Spinal cord (tissue), 9 donors: ENCODE measurements at regions not wholly inside any gene's neighbourhood (a gene's known extent, or its start where the extent isn't known, plus 50 kb on each side); places are given as distances from the start of the nearest gene placed in this dataset.

Experiments
- DNase-seq, 6 donors: peaks; one replicate each; pipeline versions ENCODE4 v3.0.0 to v3.0.0-alpha.2; 2013 to 2015; ENCODE audit warnings: low spot score in 6 of 6, low read depth in 4 of 6
- H3K27ac ChIP-seq: one replicate; pipeline ENCODE4 v1.5.1; 2013; ENCODE audit warnings: low read depth, low read length, control low read depth
- H3K27me3 ChIP-seq: one replicate; pipeline ENCODE4 v1.6.1; 2013; ENCODE audit warnings: low read length; ENCODE audit not compliant: control insufficient read depth, insufficient read depth
- H3K36me3 ChIP-seq: one replicate; pipeline ENCODE4 v1.6.1; 2013; ENCODE audit warnings: low read length; ENCODE audit not compliant: control insufficient read depth, insufficient read depth
- H3K4me1 ChIP-seq: one replicate; pipeline ENCODE4 v1.6.1; 2013; ENCODE audit warnings: low read length; ENCODE audit not compliant: control insufficient read depth, insufficient read depth
- H3K4me3 ChIP-seq: one replicate; pipeline ENCODE4 v1.5.1; 2013; ENCODE audit warnings: low read depth, low read length, control low read depth
- H3K9me3 ChIP-seq: one replicate; pipeline ENCODE4 v1.6.1; 2013; ENCODE audit warnings: low read length; ENCODE audit not compliant: control insufficient read depth, insufficient read depth
- WGBS: methylation state at CpG from one replicate; pipeline ENCODE4 v1.1.5; 2013; ENCODE audit warnings: missing lambda C conversion rate; ENCODE audit not compliant: insufficient coverage; 5-methylcytosine and 5-hydroxymethylcytosine counted together
- donor health status: healthy.

DNA sequence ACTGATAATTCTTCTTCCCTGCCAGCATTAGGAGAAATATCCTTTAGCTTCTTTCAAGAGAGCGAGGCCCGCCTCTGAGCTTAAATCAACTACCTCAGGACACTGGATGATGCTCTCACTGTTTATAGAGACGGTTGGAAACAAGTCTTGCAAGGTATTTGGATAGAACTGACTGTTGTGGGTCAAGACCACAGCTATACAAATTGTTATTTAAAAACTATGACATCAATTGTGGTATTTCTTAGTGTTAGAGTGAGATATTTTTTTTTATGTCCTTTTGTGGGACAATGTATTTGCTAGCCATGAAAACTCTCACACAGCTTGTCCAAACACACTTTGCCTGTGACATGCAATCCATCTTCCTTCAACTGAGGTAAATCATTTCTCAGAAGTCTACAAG, 136.3 kb upstream of the PHACTR1 start:
- no peaks in the 10 kb centered on the region for H3K27me3 ChIP-seq
- WGBS = no CpG with 5 or more reads among the region's 3 CpGs
- no peak overlapping the region for H3K27ac ChIP-seq

DNA sequence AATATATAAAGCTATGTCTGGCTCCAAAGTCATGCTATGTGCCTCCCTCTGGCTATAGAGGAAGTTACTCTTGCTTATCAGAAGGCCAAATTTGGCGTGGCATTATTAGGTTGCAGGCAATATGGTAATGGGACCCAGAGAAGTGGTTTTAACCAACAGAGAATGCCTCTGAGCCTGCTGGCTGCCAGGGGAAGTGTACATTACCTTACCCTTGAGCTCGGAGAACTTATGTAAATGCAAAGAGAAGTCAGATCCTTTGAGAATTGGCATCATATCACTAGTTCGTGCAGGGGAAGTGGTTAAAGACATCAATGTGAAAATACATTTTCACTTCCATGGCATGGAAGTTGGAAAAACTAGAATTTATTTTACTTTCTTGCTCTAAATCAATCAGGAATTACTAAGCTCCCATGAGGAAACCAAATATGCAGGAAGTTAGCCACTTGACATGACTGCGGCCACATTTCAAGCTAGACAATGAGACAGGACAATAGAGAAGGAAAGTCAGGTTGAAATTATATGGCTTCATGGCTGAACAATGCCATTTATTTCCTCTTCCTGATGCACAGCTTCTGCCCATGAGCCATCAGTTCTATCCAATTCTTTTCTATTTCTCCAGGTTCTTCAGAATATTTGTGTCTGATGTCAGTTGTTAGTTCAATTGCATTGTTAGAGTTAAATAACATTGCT, 134.0 kb upstream of the PHACTR1 start:
- H3K9me3 ChIP-seq = no peaks in the 10 kb centered on the region
- no peaks in the 10 kb centered on the region for H3K27me3 ChIP-seq
- no peak for DNase-seq
- 32% methylated on average over 2 of the region's 4 CpGs for WGBS
- peaks cover 3% of the 10 kb centered on the region for H3K4me1 ChIP-seq
- no peak overlapping the region for H3K4me3 ChIP-seq
- H3K36me3 ChIP-seq = no peaks in the 10 kb centered on the region
- H3K27ac ChIP-seq = no peak overlapping the region

More for the DNA sequence above, 136.3 kb upstream of the PHACTR1 start:
- Histone ChIP-seq H3K4me3 (no peak overlapping the region), H3K4me1 (no peaks in the 10 kb centered on the region), H3K9me3 (no peaks in the 10 kb centered on the region), H3K36me3 (no peaks in the 10 kb centered on the region)
- no peak for DNase-seq

DNA sequence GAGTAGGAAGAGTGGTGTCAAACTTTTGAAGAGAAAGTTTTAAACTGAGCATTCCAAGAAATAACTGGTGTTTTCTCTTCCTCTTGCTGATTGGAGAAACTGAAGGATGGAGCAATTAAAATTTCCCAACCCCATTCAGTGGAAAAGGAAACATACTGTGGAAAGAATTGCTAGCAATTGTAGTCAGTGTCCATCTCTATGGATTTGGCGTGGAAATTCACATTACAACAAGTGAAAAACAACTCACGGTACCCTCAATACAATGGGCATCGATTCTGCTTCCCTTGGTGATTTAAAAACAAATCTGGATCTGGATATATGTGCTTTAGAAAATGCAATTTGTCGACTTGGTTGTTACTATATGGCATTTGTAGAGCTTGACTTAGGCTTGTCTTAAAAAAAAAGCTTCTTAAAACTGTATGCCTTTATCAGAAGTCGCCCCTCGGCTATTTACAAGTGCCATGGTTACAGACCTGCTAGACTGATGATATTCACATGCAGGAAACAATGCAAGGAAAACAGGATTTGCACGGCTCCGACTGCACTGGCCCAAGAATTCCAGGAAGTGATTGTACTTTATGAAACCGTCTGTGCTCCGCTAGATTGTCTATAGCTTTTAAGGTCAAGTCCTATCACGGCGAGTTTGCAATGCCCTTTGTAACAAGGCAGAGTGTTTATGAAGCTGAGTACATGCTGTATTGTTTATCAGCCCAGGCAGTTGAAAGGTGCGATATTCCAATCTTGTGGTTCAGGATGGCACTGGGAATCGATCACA, 131.7 kb upstream of the PHACTR1 start:
- Histone ChIP-seq H3K4me1 (peaks cover 3% of the 10 kb centered on the region), H3K27me3 (no peaks in the 10 kb centered on the region), H3K27ac (no peak overlapping the region), H3K4me3 (no peak overlapping the region), H3K36me3 (no peaks in the 10 kb centered on the region), H3K9me3 (no peaks in the 10 kb centered on the region)
- 57% methylated on average over 10 of the region's 14 CpGs for WGBS
- DNase-seq = no peak

DNA sequence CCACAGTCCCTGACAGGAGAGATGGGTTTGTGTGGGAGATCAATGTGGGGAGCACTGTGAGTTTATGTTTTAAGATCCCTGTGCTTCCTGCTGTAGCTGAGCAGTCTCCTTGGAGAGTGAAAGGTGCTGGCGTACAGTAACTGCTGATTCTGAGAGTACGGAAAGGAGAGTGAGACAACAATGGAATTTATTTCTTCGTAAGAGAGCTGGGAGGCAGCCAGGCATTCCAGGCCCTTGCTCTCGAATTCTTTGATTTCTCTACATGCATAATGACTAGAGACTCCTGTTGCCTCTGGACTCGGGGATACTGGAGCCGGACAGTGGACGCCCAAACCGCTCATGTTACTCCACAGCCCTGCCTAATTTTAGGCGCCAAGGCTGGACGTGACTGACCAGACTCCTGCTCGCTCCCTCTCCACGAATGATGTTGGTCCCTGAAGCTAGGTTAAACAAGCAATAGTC, 131.0 kb upstream of the PHACTR1 start:
- WGBS = 74% methylated on average over 11 of the region's 12 CpGs
- Histone ChIP-seq H3K36me3 (no peaks in the 10 kb centered on the region), H3K4me1 (peaks cover 3% of the 10 kb centered on the region), H3K9me3 (no peaks in the 10 kb centered on the region), H3K4me3 (no peak overlapping the region), H3K27me3 (no peaks in the 10 kb centered on the region), H3K27ac (no peak overlapping the region)
- peak in 1 of 6 donors; percentile 29 for DNase-seq

DNA sequence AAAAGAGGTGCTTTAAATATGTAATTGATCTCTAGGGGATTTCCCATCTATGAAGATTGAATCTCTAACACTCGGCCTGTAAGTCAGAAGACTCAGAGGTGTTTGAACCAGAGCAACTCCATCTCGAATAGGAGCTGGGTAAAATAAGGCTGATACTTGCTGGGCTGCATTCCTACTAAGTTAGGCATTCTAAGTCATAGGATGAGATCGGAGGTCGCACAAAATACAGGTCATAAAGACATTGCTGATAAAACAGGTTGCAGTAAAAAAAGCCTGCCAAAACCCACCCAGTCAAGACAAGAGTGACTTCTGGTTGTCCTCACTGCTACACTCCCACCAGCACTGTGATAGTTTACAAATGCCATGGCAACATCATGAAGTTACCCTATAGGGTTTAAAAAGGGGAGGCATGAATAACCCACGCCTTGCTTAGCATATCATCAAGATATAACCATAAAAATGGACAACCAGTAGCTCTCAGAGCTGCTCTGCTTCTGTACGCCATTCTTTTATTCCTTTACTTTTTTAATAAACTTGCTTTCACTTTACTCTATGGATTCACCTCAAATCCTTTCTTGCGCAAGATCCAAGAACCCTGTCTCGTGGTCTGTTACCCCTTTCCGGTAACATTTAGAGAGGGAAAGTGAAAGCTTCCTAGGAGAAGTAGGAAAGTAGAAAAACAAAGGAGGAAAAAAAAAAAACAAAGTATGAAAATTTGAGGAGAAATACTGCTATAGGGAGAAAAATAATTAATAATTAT, 129.7 kb upstream of the PHACTR1 start:
- Histone ChIP-seq H3K4me3 (no peak overlapping the region), H3K27ac (no peak overlapping the region), H3K4me1 (peaks cover 3% of the 10 kb centered on the region), H3K36me3 (no peaks in the 10 kb centered on the region), H3K27me3 (no peaks in the 10 kb centered on the region), H3K9me3 (no peaks in the 10 kb centered on the region)
- 92% methylated on average over 4 of the region's 9 CpGs for WGBS
- no peak for DNase-seq

DNA sequence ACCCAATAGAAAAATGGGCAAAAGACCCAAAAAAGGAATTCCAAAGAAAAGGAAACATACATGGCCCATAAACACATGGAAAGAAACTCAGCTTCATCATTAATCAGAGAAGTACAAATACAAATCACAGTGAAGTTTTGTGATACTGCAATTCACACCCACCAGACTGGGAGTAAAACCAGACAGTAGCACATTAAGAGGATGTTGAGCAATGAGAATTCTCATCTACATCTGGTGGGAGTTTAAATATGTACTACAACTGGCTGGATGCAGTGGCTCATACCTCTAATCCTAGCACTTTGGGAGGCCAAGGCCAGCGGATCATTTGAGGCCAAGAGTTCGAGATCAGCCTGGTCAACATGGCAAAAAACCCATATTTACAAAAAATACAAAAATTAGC, 125.7 kb upstream of the PHACTR1 start:
- no CpG with 5 or more reads among the region's 2 CpGs for WGBS

DNA sequence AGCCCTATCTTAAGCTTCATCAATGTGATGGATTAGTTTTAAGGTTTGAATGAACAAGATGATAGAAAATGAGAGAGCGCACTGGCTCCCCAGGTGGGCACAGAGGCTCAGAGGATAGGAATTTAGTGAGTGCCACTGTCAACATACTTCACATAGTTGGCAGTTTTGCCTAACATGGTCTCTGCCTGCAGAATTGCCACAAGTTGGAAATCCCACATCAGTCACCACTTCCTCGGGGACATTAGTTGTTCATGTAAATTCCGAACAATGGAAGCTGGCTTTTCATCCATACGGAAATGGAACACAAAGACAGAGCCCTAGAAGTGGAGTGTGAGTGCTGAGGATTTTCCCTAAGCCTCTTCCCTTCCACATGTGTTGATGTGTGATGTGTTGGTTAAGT, 123.9 kb upstream of the PHACTR1 start:
- Histone ChIP-seq H3K4me1 (no peaks in the 10 kb centered on the region), H3K36me3 (no peaks in the 10 kb centered on the region), H3K4me3 (no peak overlapping the region), H3K9me3 (no peaks in the 10 kb centered on the region), H3K27ac (no peak overlapping the region), H3K27me3 (no peaks in the 10 kb centered on the region)
- 100% methylated on average over 1 of the region's 4 CpGs for WGBS
- no peak for DNase-seq

More for the DNA sequence above, 125.7 kb upstream of the PHACTR1 start:
- Histone ChIP-seq H3K4me1 (peaks cover under 1% of the 10 kb centered on the region), H3K4me3 (no peak overlapping the region), H3K27me3 (no peaks in the 10 kb centered on the region), H3K36me3 (no peaks in the 10 kb centered on the region), H3K9me3 (no peaks in the 10 kb centered on the region), H3K27ac (no peak overlapping the region)
- no peak for DNase-seq

DNA sequence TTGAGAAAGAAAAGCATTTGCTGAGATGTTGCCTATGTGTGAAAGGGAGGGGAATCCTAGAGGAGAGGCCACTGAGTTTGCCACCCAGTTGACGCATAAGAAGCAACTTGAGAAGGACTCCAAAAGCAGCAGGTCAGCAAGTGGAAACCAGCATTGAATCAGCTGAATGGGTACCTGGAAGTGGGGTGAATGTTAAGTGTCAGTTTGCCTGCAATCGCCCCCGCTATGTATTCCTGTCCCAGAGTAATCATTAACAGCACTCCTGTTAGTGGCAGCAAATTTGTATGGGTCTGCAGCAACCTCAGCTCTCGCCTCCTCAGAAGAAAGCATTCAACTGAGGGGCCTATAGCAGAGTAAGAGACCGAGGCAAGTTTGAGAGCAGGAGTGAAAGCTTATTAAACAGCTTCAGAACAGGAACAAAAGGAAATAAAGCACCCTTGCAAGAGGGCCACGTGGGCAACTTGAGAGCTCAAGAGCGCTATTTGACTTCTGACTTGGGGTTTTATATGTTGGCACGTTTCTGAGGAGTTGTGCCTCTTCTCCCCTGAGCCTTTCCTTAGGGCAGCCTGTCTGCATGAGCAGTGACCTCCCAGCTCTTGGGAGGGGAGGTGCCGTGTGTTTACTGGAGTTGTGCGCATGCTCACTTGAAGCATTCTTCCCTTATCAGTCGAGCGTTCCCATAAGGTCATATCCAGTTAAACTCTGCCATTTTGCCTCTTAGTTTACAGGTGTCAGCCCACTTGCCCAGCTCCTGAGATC, 122.6 kb upstream of the PHACTR1 start:
- DNase-seq = no peak
- no peak overlapping the region for H3K27ac ChIP-seq
- H3K4me3 ChIP-seq = no peak overlapping the region
- H3K27me3 ChIP-seq = no peaks in the 10 kb centered on the region
- no peaks in the 10 kb centered on the region for H3K9me3 ChIP-seq
- no peaks in the 10 kb centered on the region for H3K36me3 ChIP-seq
- no peaks in the 10 kb centered on the region for H3K4me1 ChIP-seq
- WGBS = 91% methylated on average over 9 of the region's 12 CpGs

DNA sequence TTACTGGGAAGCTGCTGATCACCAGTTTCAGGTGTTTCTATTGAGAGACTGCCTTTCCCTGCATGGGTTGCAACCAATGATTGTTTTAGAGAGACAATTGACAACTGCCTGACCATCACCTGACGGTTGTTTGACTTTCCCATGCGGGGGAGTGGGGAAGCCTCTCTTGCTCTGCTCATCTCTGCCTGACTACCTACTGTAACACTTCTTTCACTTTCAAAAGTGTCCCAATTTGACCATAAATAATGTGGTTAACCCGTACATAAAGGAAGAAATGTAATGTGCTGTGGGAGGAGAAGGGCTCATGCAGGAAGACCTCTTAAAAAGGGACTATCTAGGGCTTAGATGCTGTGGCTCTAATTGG, 122.1 kb upstream of the PHACTR1 start:
- no peak overlapping the region for H3K4me3 ChIP-seq
- WGBS = 100% methylated on average over 1 of the region's 3 CpGs

More for the DNA sequence above, 122.1 kb upstream of the PHACTR1 start:
- Histone ChIP-seq H3K27ac (no peak overlapping the region), H3K27me3 (no peaks in the 10 kb centered on the region), H3K9me3 (no peaks in the 10 kb centered on the region), H3K36me3 (no peaks in the 10 kb centered on the region), H3K4me1 (no peaks in the 10 kb centered on the region)
- DNase-seq = no peak
